GM19025 (cell line): ENCODE measurements at regions not wholly inside any gene's neighbourhood (a gene's known extent, or its start where the extent isn't known, plus 50 kb on each side); places are given as distances from the start of the nearest gene placed in this dataset.

Source experiments
- ATAC-seq: cut with Tn5 transposase; IDR thresholded peaks from one replicate; pipeline ENCODE4 v1.9.1; 2021; ENCODE audit warnings: mild to moderate bottlenecking, low read depth, moderate library complexity; ENCODE audit not compliant: unreplicated experiment

DNA sequence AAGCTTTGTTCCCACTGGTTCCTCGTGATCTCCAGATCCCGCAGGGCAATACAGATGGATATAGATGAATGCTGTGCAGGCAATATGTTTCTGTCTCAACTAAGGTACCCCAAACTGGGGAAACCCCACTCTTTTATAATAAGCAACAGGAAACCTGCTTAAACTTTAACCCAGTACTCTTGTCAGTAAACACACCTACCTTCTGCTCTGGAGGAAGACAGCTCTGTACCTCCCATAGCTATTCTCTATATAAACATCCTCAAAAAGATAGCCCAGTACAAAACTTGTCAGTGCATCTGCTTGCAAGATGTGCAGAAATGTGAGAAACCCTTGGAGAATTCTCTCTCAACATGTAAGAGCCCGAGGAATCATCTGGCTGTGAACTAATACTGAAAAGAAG is 583.6 kb downstream of the OLFM4 start:
- peak; percentile 75 for ATAC-seq

DNA sequence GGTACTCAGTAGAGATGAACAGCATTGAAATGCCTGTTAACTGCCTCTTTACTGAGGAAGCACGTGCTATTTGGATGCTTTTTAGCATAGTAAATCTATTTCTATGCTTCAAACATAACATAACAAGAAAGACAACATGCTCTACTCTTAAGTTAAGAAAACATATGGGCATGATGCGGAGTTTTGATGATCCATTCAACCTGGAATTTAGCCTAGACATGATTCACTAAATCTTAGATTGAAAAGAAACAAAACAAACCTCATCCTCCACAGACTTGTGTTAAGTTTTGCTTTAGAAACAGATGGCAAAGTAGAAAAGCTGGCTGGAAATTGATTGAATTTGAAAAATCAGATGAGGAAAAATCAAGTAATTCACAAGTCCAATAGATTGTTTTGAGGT is 593.8 kb downstream of the OLFM4 start:
- ATAC-seq: no peak

DNA sequence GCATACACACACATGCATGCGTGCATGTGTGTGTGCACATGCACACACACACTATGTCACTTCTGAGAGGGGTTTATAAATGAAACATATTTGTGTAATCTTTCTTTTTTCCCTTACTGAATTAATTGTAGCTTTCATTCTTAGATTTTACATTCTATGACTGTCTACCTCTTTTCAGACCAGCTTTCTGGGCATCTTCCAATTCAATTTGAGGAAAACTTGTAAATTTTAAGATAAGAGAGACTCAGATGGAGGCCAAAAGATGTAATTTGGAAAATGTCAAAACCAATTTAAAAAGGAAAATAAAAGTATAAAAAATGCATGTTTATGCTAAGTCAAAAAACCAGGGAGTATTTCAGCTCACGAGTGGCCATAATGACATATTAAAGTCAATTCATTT is 594.5 kb downstream of the OLFM4 start:
- no peak for ATAC-seq

GRCh38 chr13:53631511-53631910 is 602.9 kb downstream of the OLFM4 start:
- no peak for ATAC-seq

DNA sequence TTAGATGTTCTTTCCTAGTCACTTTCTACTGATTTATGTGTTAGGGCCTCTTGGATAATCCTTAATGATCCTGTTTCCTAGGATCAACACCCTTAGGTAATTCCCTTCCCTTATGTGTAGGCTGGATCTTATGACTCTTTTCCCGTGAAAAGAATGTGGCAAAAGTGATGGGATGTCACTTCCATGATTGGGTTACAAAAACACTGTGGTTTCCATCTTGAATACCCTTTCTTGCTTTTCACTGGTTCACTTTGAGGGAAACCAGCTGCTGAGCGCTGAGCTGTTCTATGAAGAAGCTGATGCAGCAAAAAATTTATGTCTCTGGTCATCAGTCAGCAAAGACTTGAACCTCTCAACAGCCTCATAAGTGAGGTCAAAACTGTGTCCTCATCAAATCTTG is 609.4 kb downstream of the OLFM4 start:
- ATAC-seq: no peak

DNA sequence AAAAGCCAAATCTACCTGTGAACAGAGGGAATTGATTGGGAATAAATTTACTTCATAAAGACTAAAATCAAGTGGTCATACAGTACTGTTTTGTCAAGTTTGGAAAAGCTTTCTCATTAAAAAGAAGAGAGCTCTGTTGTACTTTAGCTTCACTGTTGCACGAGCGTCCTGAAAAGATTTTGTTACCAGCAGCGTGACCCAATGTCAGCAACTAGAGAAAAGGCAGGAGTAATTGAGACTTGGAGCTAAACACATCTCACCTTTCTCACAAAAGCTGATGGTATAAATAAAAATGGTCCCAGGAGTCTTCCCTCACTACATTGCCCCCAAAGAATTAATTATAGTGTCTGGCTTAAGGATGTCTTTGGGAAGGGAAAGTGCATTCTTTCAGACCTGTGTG is 613.7 kb downstream of the OLFM4 start:
- ATAC-seq: no peak

DNA sequence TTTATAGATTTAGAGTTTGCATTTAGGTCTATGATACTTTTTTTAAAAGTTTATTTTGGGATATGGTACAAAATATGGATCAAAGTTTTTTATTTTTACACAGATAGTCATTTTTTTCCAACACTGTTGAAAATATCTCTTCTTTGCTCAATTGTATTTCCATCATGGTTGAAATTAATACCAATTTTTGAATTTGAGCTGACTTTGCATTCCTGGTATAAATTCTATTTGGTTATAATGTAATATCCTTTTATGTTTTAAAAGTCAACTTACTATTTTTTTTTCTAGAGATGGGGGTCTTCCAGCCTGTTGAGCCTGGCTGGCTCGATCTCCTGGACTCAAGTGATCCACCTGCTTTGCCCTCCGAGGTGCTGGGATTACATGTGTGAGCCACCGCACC is 620.1 kb downstream of the OLFM4 start:
- ATAC-seq: no peak

DNA sequence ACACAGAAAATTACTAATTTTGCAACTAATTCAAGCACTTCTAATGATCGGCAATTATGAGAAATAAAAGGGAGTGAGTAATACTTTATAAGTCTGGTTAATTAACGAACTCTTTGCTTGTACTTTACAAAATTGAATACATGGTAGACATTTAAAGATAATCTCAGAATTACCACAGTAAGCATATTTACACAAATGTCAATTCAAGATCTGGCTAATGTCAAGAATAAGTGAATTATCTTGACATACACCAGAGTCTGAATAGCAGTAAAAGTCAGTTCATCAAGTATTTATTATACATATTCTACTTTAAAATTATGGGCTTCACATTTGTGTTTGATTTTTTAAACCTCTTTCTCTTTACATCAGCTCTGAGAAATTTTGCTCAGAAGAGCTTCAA is 643.4 kb downstream of the OLFM4 start:
- no peak for ATAC-seq

DNA sequence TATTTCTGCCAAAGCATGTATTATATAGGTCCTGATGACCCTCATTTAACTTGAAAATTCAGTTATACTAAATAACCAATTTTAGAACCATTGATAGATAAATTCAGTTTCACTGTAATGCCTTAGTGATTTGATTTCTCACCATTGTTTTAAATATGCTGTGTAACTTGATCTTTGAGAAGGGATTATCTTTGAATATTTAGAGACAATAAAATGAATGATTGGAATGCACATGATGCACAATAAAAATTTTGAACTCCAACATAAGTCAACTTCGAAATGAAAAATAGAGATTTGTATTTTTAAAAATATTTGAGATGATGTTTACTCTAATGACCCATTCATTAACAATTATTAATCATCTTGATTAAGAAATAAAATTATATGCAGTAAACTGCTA is 654.5 kb downstream of the OLFM4 start:
- no peak for ATAC-seq

DNA sequence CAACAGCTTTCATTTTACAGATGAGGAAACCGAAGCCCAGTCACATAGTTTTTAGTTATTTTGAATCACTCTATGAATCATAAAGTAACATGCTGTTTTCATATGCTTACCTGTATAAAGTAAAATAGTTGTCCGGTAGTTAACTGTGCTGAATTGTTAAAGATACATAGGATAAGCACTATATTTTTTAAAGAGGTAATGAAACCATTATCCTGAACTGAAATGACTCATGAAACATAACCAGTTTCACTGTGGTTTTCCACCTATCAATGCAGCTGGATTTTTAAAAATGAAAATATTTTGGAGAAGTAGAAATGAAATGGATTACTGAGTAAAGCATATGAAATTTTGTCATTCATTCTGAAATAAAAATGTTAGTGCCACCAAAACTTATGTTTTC is 655.0 kb downstream of the OLFM4 start:
- ATAC-seq: no peak

GRCh38 chr13:53691417-53691816 is 662.8 kb downstream of the OLFM4 start:
- no peak for ATAC-seq

GRCh38 chr13:53694814-53695532 is 666.4 kb downstream of the OLFM4 start:
- ATAC-seq: no peak

DNA sequence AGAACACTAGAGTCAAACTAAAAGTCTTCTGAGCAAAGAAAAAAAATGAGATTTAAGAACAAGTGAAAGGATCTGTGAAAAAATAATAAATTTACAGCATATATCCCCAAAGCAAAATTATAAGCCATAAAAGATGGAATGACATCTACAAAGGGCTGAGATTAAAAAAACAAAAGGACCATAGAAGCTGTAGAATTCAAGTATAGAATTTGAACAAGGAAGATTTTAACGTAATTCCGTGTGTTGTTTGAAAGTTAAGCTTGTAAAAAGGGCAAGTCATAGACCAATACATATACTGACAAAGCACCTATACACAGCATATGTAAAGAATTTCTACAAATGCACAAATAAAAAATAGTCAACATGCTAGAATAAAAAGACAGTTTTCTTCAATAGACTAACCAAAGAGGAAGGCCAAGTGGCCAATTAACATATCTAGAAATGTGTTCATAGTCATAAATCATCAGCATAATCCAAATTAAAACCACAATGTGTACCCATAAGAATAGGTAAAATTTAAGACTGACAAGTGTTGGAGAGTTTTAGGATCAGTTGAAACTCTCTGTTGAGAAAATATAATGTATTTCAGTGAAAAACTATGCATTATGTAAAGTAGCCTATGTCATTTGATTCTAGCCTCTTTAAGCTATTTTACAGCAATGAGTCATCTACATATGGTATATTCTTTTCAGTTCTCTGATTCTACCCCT is 674.9 kb downstream of the OLFM4 start:
- no peak for ATAC-seq

GRCh38 chr13:53719281-53719680 is 690.7 kb downstream of the OLFM4 start:
- ATAC-seq: no peak

DNA sequence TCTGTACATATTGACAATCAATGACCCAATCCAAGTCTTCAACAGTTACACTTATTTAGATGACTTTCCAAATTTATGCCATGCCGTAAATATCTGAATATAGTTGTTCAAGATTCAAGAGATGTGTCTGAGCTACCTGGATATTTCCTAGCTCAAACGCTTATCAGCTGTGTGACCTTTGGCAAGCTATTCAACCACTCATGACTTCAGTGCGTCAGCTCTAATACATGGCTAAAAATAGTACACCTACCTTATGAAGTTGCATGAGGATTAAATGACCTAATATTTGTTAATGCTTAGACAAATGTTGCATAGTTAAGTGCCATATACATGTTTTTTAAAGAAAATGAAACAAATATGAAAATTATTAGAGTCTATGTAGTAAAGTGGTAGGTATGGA is 704.1 kb downstream of the OLFM4 start:
- ATAC-seq: no peak

GRCh38 chr13:53743906-53744305 is 715.3 kb downstream of the OLFM4 start:
- no peak for ATAC-seq

DNA sequence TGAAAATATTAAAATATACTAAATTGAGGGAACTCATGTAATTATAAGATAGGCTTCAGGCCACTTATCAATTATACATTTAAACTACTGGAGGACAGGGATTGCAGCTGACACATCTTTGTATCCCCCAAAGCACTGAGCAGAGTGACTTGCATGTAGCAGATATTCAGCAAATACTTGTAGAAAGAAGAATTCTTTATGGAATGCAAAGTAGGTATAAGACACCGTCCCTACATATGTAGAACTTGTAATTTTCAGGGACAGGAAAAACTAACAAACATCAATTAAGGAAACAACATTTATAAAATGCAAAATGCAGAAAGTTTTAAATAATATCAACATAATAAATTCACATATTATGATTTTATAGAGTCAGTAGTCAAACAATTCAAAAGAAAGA is 719.2 kb downstream of the OLFM4 start:
- no peak for ATAC-seq

DNA sequence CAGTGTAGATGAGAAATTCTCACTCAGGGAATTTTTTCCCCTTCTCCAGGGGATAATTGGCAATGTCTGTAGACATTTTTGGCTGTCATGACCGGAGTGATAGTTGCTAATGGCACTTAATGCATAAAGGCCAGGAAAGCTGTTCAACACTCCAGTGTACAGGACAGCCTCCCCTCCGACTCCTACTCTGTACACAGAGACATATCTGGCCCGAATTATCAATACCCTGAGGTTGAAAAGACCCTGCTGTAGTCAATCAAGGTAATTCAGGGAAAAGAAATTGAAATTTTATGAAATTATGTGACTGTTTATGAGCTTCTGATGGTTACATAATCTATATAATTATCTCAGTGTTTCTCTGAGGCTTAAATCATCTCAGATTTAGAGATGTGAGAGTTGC is 720.7 kb downstream of the OLFM4 start:
- ATAC-seq: no peak

DNA sequence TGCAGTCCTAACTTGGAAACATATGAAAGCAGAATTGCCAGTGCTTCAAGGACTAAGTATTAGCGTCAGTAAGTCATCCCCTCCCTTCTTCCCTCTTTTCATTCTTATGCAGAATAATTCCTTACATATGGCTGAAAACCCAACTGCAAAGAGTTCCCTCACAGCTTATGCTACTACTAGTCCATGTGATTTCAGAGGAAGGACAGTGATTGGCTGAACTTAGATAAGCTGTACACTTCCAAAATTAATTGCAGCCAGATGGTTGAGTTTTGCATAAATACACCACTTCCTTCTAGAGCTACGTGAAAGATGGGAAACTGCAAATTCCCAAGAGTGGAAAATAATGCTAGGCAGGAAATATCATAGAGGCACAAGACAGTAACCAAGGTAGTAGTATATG is 730.4 kb downstream of the OLFM4 start:
- no peak for ATAC-seq

GRCh38 chr13:53775807-53776206 is 747.2 kb downstream of the OLFM4 start:
- ATAC-seq: no peak

GRCh38 chr13:53778937-53779336 is 750.3 kb downstream of the OLFM4 start:
- ATAC-seq: no peak

DNA sequence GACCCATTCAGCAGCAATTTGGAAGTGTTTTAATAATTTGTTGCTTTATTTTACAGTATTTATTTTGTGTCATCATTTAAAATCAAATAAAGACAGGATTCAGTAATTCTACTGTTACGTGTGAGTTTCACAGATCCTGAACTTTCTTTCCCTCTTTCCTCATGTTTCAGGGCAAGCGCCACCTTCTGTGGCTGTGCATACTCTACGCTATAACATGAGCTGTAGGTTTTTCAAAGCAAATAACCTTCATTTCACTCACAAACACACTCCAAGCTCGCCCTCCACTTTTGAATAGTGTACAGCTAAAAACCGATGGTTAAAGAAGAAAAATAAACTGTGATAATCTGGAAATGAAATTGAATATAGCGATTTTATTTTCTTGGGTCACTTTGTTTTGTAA is 753.3 kb downstream of the OLFM4 start:
- ATAC-seq: no peak
